Small intestine (tissue), 7 donors: ENCODE measurements at regions not wholly inside any gene's neighbourhood (a gene's known extent, or its start where the extent isn't known, plus 50 kb on each side); places are given as distances from the start of the nearest gene placed in this dataset.
"Not testable (repeated sequence)": the region's sequence is repeated elsewhere in the genome, so short reads cannot be mapped to it uniquely, and the experiment has no call there.

Experiments
- DNase-seq, 2 donors: peaks; one replicate each; pipeline versions ENCODE4 v3.0.0 to v3.0.0-alpha.2; 2013
- FAIRE-seq: peaks from 2 replicates; lab custom pipeline; 2012; peaks lifted over from hg19 to GRCh38; lab: Jason Lieb, UNC
- H3K27ac ChIP-seq, 3 donors: one replicate each; pipeline ENCODE4 v1.5.1; 2013; ENCODE audit warnings: low read length in 2 of 3, mild to moderate bottlenecking in 2 of 3, control low read depth in 1 of 3, inconsistent platforms in 1 of 3, low read depth in 1 of 3, moderate library complexity in 1 of 3
- H3K27me3 ChIP-seq, 3 donors: one replicate each; pipeline ENCODE4 v1.6.1; 2013; ENCODE audit warnings: low read length in 3 of 3, inconsistent platforms in 1 of 3; ENCODE audit not compliant: control insufficient read depth in 3 of 3, insufficient read depth in 3 of 3
- H3K36me3 ChIP-seq, 3 donors: one replicate each; pipeline ENCODE4 v1.6.1; 2013; ENCODE audit warnings: low read length in 3 of 3, inconsistent platforms in 1 of 3, low read depth in 1 of 3, mild to moderate bottlenecking in 1 of 3, moderate library complexity in 1 of 3; ENCODE audit not compliant: control insufficient read depth in 3 of 3, insufficient read depth in 2 of 3
- H3K4me1 ChIP-seq, 3 donors: one replicate each; pipeline ENCODE4 v1.6.1; 2013; ENCODE audit warnings: low read length in 2 of 3, inconsistent platforms in 1 of 3, low read depth in 1 of 3, mild to moderate bottlenecking in 1 of 3, moderate library complexity in 1 of 3; ENCODE audit not compliant: control insufficient read depth in 3 of 3, insufficient read depth in 2 of 3
- H3K4me3 ChIP-seq, 3 donors: one replicate each; pipeline ENCODE4 v1.5.1; 2013; ENCODE audit warnings: low read length in 3 of 3, control low read depth in 1 of 3, inconsistent platforms in 1 of 3, low read depth in 1 of 3, mild to moderate bottlenecking in 1 of 3, moderate library complexity in 1 of 3
- H3K9me3 ChIP-seq, 2 donors: one replicate each; pipeline ENCODE4 v1.6.1; 2013; ENCODE audit warnings: low read depth in 1 of 2, low read length in 1 of 2; ENCODE audit not compliant: control insufficient read depth in 2 of 2, insufficient read depth in 1 of 2
- WGBS, 3 donors: extraction: QIAGEN DNeasy Blood & Tissue Kit; methylation state at CpG; one replicate each; pipeline ENCODE4 v1.1.7; 2013; 5-methylcytosine and 5-hydroxymethylcytosine counted together
- donor health status: healthy with polysubstance abuse.
- donor health status: control.
- donor health status: control.
- donor health status: Bipolar disorder and iron deficiency.
- donor health status: healthy.

- Histone ChIP-seq H3K4me1 (no peaks in the 10 kb centered on the region), H3K27ac (no peak overlapping the region), H3K4me3 (no peak overlapping the region), H3K36me3 (no peaks in the 10 kb centered on the region), H3K9me3 (no peaks in the 10 kb centered on the region), H3K27me3 (no peaks in the 10 kb centered on the region)
- FAIRE-seq, result no peak
- 67 to 74% (median 74%) methylated on average over 2 of the region's 2 CpGs for WGBS, 3 donors
- DNase-seq, result no peak
Measured at GRCh38 chr1:102463328-102463727, 466.6 kb upstream of the OLFM3 start.

- not testable (repeated sequence) for H3K9me3 ChIP-seq, H3K27me3 ChIP-seq, DNase-seq, H3K4me1 ChIP-seq, FAIRE-seq, H3K36me3 ChIP-seq, H3K27ac ChIP-seq, H3K4me3 ChIP-seq
- 77 to 86% (median 85%) methylated on average over 9 of the region's 9 CpGs for WGBS, 3 donors
Measured at GRCh38 chr1:102442317-102442716, 445.6 kb upstream of the OLFM3 start.

- no peaks in the 10 kb centered on the region for H3K36me3 ChIP-seq
- H3K4me3 ChIP-seq, result no peak overlapping the region
- H3K9me3 ChIP-seq, result peaks cover 0 to 3% of the 10 kb centered on the region in 2 donors
- 54 to 80% (median 70%) methylated on average over 2 of the region's 2 CpGs for WGBS, 3 donors
- no peaks in the 10 kb centered on the region for H3K27me3 ChIP-seq
- H3K4me1 ChIP-seq, result no peaks in the 10 kb centered on the region
- no peak for DNase-seq
- FAIRE-seq, result no peak
- H3K27ac ChIP-seq, result no peak overlapping the region
Measured at GRCh38 chr1:102435483-102435882, 438.8 kb upstream of the OLFM3 start.

- no peak for FAIRE-seq
- 60 to 65% (median 63%) methylated on average over 4 of the region's 4 CpGs for WGBS, 3 donors
- peak in 1 of 2 donors; percentile 4 for DNase-seq
Measured at GRCh38 chr1:102434421-102434820, 437.7 kb upstream of the OLFM3 start.

GRCh38 chr1:102431253-102431652 is 434.5 kb upstream of the OLFM3 start:
- no peaks in the 10 kb centered on the region for H3K36me3 ChIP-seq
- WGBS, 3 donors, result 79 to 94% (median 85%) methylated on average over 1 of the region's 1 CpG
- H3K27me3 ChIP-seq, result no peaks in the 10 kb centered on the region
- DNase-seq, result no peak
- H3K4me3 ChIP-seq, result no peak overlapping the region
- FAIRE-seq, result no peak
- H3K9me3 ChIP-seq, result peaks cover 0 to 3% of the 10 kb centered on the region in 2 donors
- no peaks in the 10 kb centered on the region for H3K4me1 ChIP-seq
- H3K27ac ChIP-seq, result no peak overlapping the region

More at GRCh38 chr1:102434421-102434820, 437.7 kb upstream of the OLFM3 start:
- H3K9me3 ChIP-seq, result peaks cover 0 to 3% of the 10 kb centered on the region in 2 donors
- H3K36me3 ChIP-seq, result no peaks in the 10 kb centered on the region
- H3K4me3 ChIP-seq, result no peak overlapping the region
- no peaks in the 10 kb centered on the region for H3K27me3 ChIP-seq
- no peaks in the 10 kb centered on the region for H3K4me1 ChIP-seq
- no peak overlapping the region for H3K27ac ChIP-seq

GRCh38 chr1:102420034-102420433 is 423.3 kb upstream of the OLFM3 start:
- 12 to 34% (median 16%) methylated on average over 1 of the region's 1 CpG for WGBS, 3 donors
- H3K4me3 ChIP-seq, result no peak overlapping the region
- FAIRE-seq (no peak), DNase-seq (no peak)
- H3K36me3 ChIP-seq, result no peaks in the 10 kb centered on the region
- no peak overlapping the region for H3K27ac ChIP-seq
- no peaks in the 10 kb centered on the region for H3K4me1 ChIP-seq
- H3K9me3 ChIP-seq, result no peaks in the 10 kb centered on the region
- H3K27me3 ChIP-seq, result no peaks in the 10 kb centered on the region
